DND-41 (cell line): ENCODE measurements at regions not wholly inside any gene's neighbourhood (a gene's known extent, or its start where the extent isn't known, plus 50 kb on each side); places are given as distances from the start of the nearest gene placed in this dataset.
"Not testable (repeated sequence)": the region's sequence is repeated elsewhere in the genome, so short reads cannot be mapped to it uniquely, and the experiment has no call there.

ENCODE experiments used
- ATAC-seq: fragments of 200-7000 bp; cut with Tn5 transposase; 3 replicates; pipeline ENCODE4 v1.9.1; 2021; ENCODE audit warnings: low read depth; ENCODE audit not compliant: insufficient read depth
- DNase-seq: peaks from one replicate; pipeline ENCODE4 v3.0.0-alpha.2; 2020
- H2AFZ ChIP-seq: 2 replicates; pipeline ENCODE4 v1.6.0; 2012; ENCODE audit warnings: low read depth, low read length
- H3K27ac ChIP-seq: 2 replicates; pipeline ENCODE4 v1.5.1; 2012; ENCODE audit warnings: low read length, inconsistent platforms
- H3K27me3 ChIP-seq: fragments of 200-600 bp; sonication (generic); 2 replicates; pipeline ENCODE4 v1.6.0; 2012; ENCODE audit warnings: low read length, mild to moderate bottlenecking, inconsistent platforms; ENCODE audit not compliant: insufficient read depth, poor library complexity
- H3K36me3 ChIP-seq: 2 replicates; pipeline ENCODE4 v1.5.1; 2012; ENCODE audit warnings: low read length, inconsistent platforms; ENCODE audit not compliant: insufficient read depth
- H3K4me1 ChIP-seq: 2 replicates; pipeline ENCODE4 v1.5.1; 2012; ENCODE audit warnings: mild to moderate bottlenecking, low read length; ENCODE audit not compliant: insufficient read depth
- H3K4me2 ChIP-seq: 2 replicates; pipeline ENCODE4 v1.6.0; 2012; ENCODE audit warnings: mild to moderate bottlenecking, moderate library complexity, low read length, inconsistent platforms; ENCODE audit not compliant: insufficient read depth
- H3K4me3 ChIP-seq, 2 experiments: fragments of 200-600 bp in 1 of 2; shearing (Covaris generic) in 1 of 2; 2 replicates each; pipeline ENCODE4 v1.5.1; 2012 to 2016; ENCODE audit warnings: inconsistent platforms in 2 of 2, low read length in 2 of 2, mild to moderate bottlenecking in 2 of 2, low read depth in 1 of 2, moderate library complexity in 1 of 2
- H3K79me2 ChIP-seq: 2 replicates; pipeline ENCODE4 v1.6.0; 2012; ENCODE audit warnings: low read length, inconsistent platforms; ENCODE audit not compliant: insufficient read depth
- H3K9ac ChIP-seq: 2 replicates; pipeline ENCODE4 v1.6.0; 2012; ENCODE audit warnings: low read depth, mild to moderate bottlenecking, inconsistent platforms, low read length, moderate library complexity
- H3K9me3 ChIP-seq: 2 replicates; pipeline ENCODE4 v1.5.1; 2012; ENCODE audit warnings: low read length, moderate library complexity, mild to moderate bottlenecking, inconsistent platforms; ENCODE audit not compliant: insufficient read depth, severe bottlenecking
- H4K20me1 ChIP-seq: 2 replicates; pipeline ENCODE4 v1.6.0; 2012; ENCODE audit warnings: low read length; ENCODE audit not compliant: insufficient read depth
- EZH2 ChIP-seq: IDR thresholded peaks from 3 replicates; pipeline ENCODE4 v1.6.1; 2012; ENCODE audit warnings: borderline replicate concordance, low read depth, mild to moderate bottlenecking, moderate library complexity, low read length, inconsistent platforms; ENCODE audit not compliant: severe bottlenecking
- TF ChIP-seq, protein P1 (sequence below): IDR thresholded peaks from 2 replicates; pipeline ENCODE4 v1.5.1; 2012; ENCODE audit warnings: borderline replicate concordance, low read length, moderate library complexity, mild to moderate bottlenecking; ENCODE audit not compliant: poor library complexity, severe bottlenecking; ENCODE audit errors: extremely low read depth

DNA sequence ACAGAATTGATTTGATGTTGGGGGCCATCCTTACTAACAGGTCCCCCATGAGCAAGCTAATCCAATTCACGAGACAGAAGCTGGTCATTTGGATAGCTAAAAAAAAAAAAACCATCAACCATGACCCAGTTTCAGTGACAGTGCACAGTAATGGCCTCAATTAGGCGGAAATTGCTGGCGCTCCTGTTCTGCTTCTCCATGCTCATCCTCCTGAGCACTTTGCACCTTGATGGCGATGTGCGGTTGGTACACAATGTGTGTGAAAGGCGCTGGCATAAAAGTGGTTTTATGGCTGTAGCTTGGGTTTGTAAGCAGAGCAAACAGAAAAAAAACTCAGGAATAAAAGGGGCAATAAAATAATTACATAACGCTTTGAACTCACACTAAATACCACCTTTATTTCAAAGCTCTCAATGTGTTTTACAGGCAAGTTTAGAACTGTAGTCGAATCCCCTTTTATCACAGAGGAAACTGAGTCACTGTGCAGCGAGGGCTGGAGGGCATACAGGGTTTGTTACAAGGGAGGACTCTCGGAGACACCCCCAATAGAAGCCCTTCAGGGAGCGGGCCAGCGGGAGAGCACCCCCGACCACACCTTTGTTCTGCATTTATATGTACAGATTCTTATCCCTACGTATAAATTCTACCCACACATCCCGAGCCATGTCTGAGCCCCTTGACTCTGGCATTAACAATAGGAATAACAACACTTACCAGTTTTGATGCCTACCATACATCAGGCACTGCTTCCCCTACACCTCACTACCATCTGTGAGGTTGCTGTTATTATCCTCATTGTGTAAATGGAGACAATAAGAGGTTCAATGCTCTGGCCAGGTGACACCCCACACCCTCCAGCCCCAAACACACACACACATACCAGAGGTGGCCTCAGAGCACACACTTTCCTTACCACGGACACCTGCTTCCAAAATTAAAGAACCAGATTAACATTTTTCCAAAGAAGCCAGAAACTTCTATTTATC lies 213.5 kb upstream of the IRF2BP2 start:
- Histone ChIP-seq H3K9me3 (no peaks in the 10 kb centered on the region), H4K20me1 (no peaks in the 10 kb centered on the region), H3K36me3 (no peaks in the 10 kb centered on the region), H3K4me1 (peaks cover 8% of the 10 kb centered on the region), H3K27me3 (no peaks in the 10 kb centered on the region), H3K4me3 (no peak overlapping the region), H3K79me2 (no peaks in the 10 kb centered on the region), H3K9ac (no peak overlapping the region), H2AFZ (no peak overlapping the region), H3K27ac (no peak overlapping the region), H3K4me2 (no peak overlapping the region)
- ATAC-seq: no peak
- TF ChIP-seq EZH2: no peak
- TF ChIP-seq, protein P1, sequence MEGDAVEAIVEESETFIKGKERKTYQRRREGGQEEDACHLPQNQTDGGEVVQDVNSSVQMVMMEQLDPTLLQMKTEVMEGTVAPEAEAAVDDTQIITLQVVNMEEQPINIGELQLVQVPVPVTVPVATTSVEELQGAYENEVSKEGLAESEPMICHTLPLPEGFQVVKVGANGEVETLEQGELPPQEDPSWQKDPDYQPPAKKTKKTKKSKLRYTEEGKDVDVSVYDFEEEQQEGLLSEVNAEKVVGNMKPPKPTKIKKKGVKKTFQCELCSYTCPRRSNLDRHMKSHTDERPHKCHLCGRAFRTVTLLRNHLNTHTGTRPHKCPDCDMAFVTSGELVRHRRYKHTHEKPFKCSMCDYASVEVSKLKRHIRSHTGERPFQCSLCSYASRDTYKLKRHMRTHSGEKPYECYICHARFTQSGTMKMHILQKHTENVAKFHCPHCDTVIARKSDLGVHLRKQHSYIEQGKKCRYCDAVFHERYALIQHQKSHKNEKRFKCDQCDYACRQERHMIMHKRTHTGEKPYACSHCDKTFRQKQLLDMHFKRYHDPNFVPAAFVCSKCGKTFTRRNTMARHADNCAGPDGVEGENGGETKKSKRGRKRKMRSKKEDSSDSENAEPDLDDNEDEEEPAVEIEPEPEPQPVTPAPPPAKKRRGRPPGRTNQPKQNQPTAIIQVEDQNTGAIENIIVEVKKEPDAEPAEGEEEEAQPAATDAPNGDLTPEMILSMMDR: no peak
- no peak for DNase-seq

DNA sequence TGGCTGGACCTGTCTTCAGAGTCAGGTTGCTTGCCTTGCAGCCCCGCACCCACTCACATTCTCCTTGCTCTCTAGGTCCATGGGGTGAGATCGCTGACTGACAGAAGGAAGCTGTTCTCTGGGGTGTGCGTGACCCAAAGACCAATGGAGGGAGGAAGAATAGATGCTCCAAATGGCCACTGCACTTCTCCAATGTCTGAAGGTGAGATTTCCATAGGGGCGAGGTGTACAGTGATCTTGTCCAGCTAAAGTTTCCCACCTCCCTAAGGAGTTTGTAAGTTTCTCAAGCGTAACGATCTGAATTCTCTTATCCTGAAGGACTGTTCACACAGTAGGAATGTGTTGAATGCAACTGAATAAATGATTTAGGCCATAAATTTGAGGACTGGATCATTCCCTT lies 211.9 kb upstream of the IRF2BP2 start:
- Histone ChIP-seq H3K4me2 (no peak overlapping the region), H3K9me3 (no peaks in the 10 kb centered on the region), H3K27me3 (no peaks in the 10 kb centered on the region), H3K79me2 (no peaks in the 10 kb centered on the region), H3K9ac (no peak overlapping the region), H3K4me3 (no peak overlapping the region), H2AFZ (0 out of 2 replicates have a peak overlapping the region, but pooled peaks have one; percentile 3), H3K27ac (no peak overlapping the region), H3K4me1 (peaks cover 8% of the 10 kb centered on the region), H3K36me3 (no peaks in the 10 kb centered on the region), H4K20me1 (no peaks in the 10 kb centered on the region)
- DNase-seq (no peak), ATAC-seq (no peak)
- no peak for TF ChIP-seq EZH2
- TF ChIP-seq, protein P1: no peak

DNA sequence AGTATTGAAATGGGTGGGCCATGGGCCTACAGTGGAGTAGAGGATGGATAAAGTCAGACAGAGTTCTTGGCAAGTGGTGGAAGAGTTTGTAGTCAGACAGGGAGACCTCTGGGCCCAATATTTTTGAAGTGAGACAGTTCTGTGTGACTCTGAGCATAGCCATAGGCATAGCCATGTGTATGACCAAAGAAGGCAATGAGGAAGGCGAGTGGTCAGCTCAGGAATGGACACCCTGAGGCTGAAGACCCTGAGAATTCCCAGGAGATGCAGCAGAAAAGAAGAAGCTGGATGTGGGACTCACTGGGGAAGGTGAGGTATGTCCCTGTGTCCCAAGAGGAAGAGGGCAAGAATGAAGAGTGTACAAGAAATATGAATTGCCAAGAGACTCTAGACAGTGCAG lies 210.6 kb upstream of the IRF2BP2 start:
- no peaks in the 10 kb centered on the region for H3K36me3 ChIP-seq
- no peaks in the 10 kb centered on the region for H3K9me3 ChIP-seq
- no peak for DNase-seq
- no peak for TF ChIP-seq EZH2
- TF ChIP-seq, protein P1: no peak
- H2AFZ ChIP-seq: no peak overlapping the region
- no peak overlapping the region; the same call in 1 of the 2 replicates for H3K27ac ChIP-seq
- no peak overlapping the region for H3K4me3 ChIP-seq
- H4K20me1 ChIP-seq: no peaks in the 10 kb centered on the region
- no peaks in the 10 kb centered on the region for H3K79me2 ChIP-seq
- ATAC-seq: no peak
- no peak overlapping the region for H3K9ac ChIP-seq
- no peaks in the 10 kb centered on the region for H3K27me3 ChIP-seq
- H3K4me2 ChIP-seq: no peak overlapping the region
- peaks cover 4% of the 10 kb centered on the region for H3K4me1 ChIP-seq

- not testable (repeated sequence) for H3K4me1 ChIP-seq, H3K9me3 ChIP-seq, H3K9ac ChIP-seq, H3K27ac ChIP-seq, ATAC-seq, H3K79me2 ChIP-seq, H2AFZ ChIP-seq, DNase-seq, H4K20me1 ChIP-seq, H3K4me2 ChIP-seq, H3K4me3 ChIP-seq, H3K27me3 ChIP-seq, H3K36me3 ChIP-seq
These were observed 209.9 kb upstream of the IRF2BP2 start for GRCh38 chr1:234819845-234820244.

- H3K4me2 ChIP-seq, H2AFZ ChIP-seq, DNase-seq, H4K20me1 ChIP-seq, H3K4me1 ChIP-seq, ATAC-seq, H3K27ac ChIP-seq, H3K27me3 ChIP-seq, H3K79me2 ChIP-seq, H3K9me3 ChIP-seq, H3K36me3 ChIP-seq, H3K4me3 ChIP-seq, H3K9ac ChIP-seq: not testable (repeated sequence)
These were observed 208.0 kb upstream of the IRF2BP2 start for GRCh38 chr1:234818040-234818387.
